Esophagus muscularis mucosa (tissue), 4 donors: ENCODE measurements at regions not wholly inside any gene's neighbourhood (a gene's known extent, or its start where the extent isn't known, plus 50 kb on each side); places are given as distances from the start of the nearest gene placed in this dataset.
"Not testable (repeated sequence)": the region's sequence is repeated elsewhere in the genome, so short reads cannot be mapped to it uniquely, and the experiment has no call there.

Experiments
- CTCF ChIP-seq, 3 experiments: fragments of 200-600 bp in 2 of 3; fragments of 450-650 bp in 1 of 3; sonication (generic) in 2 of 3; IDR thresholded peaks; one replicate each; pipeline ENCODE4 v1.5.1; 2017 to 2019; ENCODE audit warnings: antibody characterized with exemption in 3 of 3, mild to moderate bottlenecking in 2 of 3, moderate library complexity in 1 of 3
- EP300 ChIP-seq: sonication (generic); formaldehyde crosslinking; IDR thresholded peaks from one replicate; pipeline ENCODE4 v1.6.1; 2017; ENCODE audit warnings: antibody characterized with exemption
- POLR2A ChIP-seq: fragments of 450-650 bp; IDR thresholded peaks from one replicate; pipeline ENCODE4 v1.6.1; 2017; ENCODE audit warnings: antibody characterized with exemption, moderate library complexity, mild to moderate bottlenecking, low read depth
- POLR2AphosphoS5 ChIP-seq, 2 donors: sonication (generic); formaldehyde crosslinking; IDR thresholded peaks; one replicate each; pipeline ENCODE4 v1.6.1; 2017; ENCODE audit warnings: antibody characterized with exemption in 2 of 2

- TF ChIP-seq POLR2A; CTCF (IDR thresholded peaks at IDR 0.05); EP300; POLR2AphosphoS5 (IDR thresholded peaks at IDR 0.05): not testable (repeated sequence)
These were observed 299.3 kb upstream of the MDFIC2 start for GRCh38 chr3:70611667-70612277.
